HG03066 (cell line): ENCODE measurements at regions not wholly inside any gene's neighbourhood (a gene's known extent, or its start where the extent isn't known, plus 50 kb on each side); places are given as distances from the start of the nearest gene placed in this dataset.
A peak's percentile ranks its signal among the peaks of the same experiment; 100 is the strongest.
"Not testable (repeated sequence)": the region's sequence is repeated elsewhere in the genome, so short reads cannot be mapped to it uniquely, and the experiment has no call there.

Source experiments
- ATAC-seq: cut with Tn5 transposase; IDR thresholded peaks from one replicate; pipeline ENCODE4 v1.9.1; 2021; ENCODE audit warnings: low read depth; ENCODE audit not compliant: unreplicated experiment

DNA sequence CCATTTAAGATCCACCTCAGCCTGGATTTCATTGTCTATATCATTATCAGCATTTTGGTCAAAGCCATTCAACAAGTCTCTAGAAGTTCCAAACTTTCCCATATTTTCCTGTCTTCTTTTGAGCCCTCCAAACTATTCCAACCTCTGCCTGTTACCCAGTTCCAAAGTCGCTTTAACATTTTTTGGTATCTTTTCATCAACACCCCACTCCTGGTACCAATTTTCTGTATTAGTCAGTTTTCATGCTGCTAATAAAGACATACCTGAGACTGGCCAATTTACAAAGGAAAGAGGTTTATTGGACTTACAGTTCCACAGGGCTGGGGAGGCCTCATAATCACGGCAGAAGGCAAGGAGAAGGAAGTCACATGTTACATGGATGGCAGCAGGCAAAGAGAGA is 982.9 kb downstream of the TAF11L14 start:
- not testable (repeated sequence) for ATAC-seq

- no peak for ATAC-seq
These were observed 996.3 kb downstream of the TAF11L14 start for GRCh38 chr5:18630458-18631045.

- no peak for ATAC-seq
These were observed 1018.4 kb downstream of the TAF11L14 start for GRCh38 chr5:18652404-18653215.

GRCh38 chr5:18653216-18653752 is 1019.0 kb downstream of the TAF11L14 start:
- no peak for ATAC-seq

DNA sequence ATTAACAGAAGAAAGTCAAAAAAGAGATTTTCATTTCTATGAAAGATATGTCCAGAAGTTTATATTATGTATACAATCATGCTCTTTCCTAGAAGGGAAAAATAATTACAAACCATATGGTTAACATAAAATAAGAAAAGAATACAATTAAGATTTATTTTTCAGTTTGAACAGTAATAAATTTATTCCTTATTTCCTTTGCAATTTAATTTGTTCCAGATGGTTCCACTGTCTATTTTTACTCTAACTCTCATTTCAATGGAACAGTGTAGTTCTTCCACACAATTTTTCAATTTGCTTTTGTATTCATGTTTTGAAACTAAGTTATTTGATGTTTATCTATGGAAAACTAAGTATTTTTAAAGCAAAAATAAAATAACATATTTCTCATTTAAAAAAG is 1026.3 kb downstream of the TAF11L14 start:
- no peak for ATAC-seq

DNA sequence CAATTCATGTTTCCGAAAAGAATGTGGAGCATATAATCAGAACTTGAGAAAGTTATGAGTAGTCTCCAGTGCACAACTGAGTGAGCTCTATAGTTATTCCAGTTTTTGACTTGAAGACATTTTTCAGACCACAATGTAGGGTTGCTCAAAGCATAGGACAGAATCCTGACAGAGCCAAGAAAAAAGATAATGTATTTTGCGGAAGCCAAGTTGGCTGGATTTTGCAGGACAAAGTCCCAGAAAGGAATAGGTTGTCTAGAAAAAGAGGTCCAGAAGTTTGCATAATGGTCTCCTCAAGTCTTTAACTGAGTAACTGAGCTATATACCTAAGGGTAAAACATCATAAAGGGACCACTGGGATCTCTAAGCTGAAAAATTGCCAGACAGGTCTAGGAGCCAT is 1028.0 kb downstream of the TAF11L14 start:
- no peak for ATAC-seq

- not testable (repeated sequence) for ATAC-seq
These were observed 1040.0 kb downstream of the TAF11L14 start for GRCh38 chr5:18674212-18674611.

GRCh38 chr5:18675041-18675440 is 1040.8 kb downstream of the TAF11L14 start:
- no peak for ATAC-seq

GRCh38 chr5:18686253-18686652 is 1052.0 kb downstream of the TAF11L14 start:
- no peak for ATAC-seq

DNA sequence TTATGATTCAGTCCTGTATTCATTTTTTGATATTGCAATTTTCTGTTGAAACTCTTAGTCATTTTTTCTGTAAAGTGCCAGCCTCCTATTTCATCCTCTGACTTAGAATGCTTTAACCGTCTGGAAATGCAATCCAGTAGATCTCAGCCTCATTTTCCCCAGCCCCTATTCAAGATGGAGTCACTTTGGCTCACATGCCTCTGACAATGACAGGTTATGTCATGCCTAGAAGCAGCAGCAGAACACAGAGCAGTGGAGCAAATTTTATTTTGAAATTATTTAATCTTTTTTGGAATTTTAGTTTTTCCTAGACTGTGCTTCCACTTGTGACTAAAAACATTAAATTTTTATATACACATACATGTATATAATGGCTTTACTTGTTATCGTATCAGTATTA is 1053.2 kb downstream of the TAF11L14 start:
- no peak for ATAC-seq

DNA sequence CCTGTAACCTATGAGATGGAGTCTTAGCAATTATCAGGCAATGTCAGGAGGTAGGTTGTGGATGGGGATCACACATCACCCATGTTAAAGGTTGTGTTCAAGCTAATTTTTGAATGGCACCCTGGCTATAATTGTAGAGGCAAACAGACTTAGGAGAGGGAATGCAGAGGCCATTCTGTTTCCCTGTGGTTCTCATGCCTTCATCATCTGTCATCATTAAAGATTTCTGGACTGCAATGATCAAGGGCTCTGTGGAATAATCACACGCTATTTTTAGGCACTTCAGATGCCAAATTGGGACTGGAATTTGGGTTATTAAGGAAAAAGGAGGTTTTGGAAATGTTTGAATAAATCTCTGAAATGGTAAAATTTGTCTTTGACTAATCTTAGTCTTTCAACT is 1065.4 kb downstream of the TAF11L14 start:
- no peak for ATAC-seq

- no peak for ATAC-seq
These were observed 1068.6 kb downstream of the TAF11L14 start for GRCh38 chr5:18702821-18703220.

GRCh38 chr5:18712936-18713485 is 1078.8 kb downstream of the TAF11L14 start:
- ATAC-seq: no peak

- no peak for ATAC-seq
These were observed 1085.7 kb downstream of the TAF11L14 start for GRCh38 chr5:18720002-18720401.

GRCh38 chr5:18732556-18733479 is 1098.6 kb downstream of the TAF11L14 start:
- ATAC-seq: no peak

DNA sequence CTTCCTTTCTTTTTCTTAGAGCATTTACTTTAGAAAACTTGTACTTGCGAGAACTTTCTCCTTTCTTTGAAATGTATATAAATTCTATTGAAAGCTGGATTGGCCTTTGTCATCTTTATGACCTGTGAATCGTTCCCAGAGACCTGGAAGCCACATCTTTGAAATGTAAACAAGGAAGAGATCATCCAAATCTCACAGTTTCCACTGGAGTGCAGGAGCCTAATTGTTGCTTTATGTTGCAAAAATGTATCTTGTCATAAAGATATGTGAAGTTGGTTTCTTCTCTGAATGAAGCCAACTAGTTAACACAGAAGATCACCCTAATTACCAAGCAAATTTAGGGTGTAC is 1101.8 kb downstream of the TAF11L14 start:
- ATAC-seq: no peak

DNA sequence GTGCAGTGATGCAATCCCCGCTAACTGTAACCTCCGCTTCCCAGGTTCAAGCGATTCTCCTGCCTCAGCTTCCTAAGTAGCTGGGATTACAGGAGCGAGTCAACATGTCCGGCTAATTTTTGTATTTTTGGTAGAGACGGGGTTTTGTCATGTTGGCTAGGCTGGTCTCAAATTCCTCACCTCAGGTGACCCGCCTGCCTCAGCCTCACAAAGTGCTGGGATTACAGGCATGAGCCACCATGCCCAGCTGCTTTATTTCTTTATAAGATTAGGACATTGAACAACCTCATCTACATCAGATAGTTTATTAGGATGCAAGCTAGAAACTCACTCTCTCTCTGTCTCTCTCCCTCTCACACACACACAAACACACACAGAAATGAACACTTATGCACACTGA is 1102.5 kb downstream of the TAF11L14 start:
- ATAC-seq: not testable (repeated sequence)

GRCh38 chr5:18740301-18740700 is 1106.0 kb downstream of the TAF11L14 start:
- ATAC-seq: no peak

GRCh38 chr5:18742830-18743229 is 1108.6 kb downstream of the TAF11L14 start:
- ATAC-seq: no peak

DNA sequence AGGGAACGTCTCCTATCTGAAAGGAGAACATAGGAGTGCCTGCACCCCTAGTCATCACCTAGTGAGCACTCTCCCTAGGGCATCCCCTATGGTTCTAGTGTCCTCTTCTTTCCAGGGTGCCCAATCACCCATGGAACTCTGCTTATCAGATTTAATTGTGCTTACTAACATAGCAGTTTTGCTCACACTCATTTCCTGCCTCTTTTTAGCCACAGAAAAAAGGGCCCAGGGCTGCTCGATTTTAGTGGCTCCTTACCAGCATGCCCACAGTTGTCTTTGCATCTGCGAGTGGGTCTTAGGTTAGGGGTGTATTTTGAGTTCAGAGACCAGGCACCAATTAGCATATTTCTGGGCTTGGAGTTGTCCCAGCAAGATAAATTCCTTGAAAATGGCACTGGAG is 1110.2 kb downstream of the TAF11L14 start:
- ATAC-seq: peak; percentile 2
